ENCODE measurements at regions not wholly inside any gene's neighbourhood (a gene's known extent, or its start where the extent isn't known, plus 50 kb on each side); places are given as distances from the start of the nearest gene placed in this dataset.

- TF ChIP-seq CTCF (IDR thresholded peaks at IDR 0.05) (no peak), POLR2A (IDR thresholded peaks at IDR 0.05) (no peak)
Measured at GRCh38 chr15:91751611-91752010, 101.9 kb upstream of the SLCO3A1 start.

All from body of pancreas (tissue), 4 donors.